ENCODE measurements at regions not wholly inside any gene's neighbourhood (a gene's known extent, or its start where the extent isn't known, plus 50 kb on each side); places are given as distances from the start of the nearest gene placed in this dataset.
"Not testable (repeated sequence)": the region's sequence is repeated elsewhere in the genome, so short reads cannot be mapped to it uniquely, and the experiment has no call there.

GRCh38 chr3:13192471-13193213, 119.4 kb upstream of the IQSEC1 start:
- DNase-seq, result no peak

- DNase-seq, result no peak
These were observed 117.8 kb upstream of the IQSEC1 start for GRCh38 chr3:13191016-13191415.

GRCh38 chr3:13190378-13190765, 117.1 kb upstream of the IQSEC1 start:
- no peak for DNase-seq

GRCh38 chr3:13189639-13190377, 116.6 kb upstream of the IQSEC1 start:
- DNase-seq, result peak; percentile 25

GRCh38 chr3:13188975-13189374, 115.7 kb upstream of the IQSEC1 start:
- no peak for DNase-seq

- DNase-seq, result no peak
These were observed 115.1 kb upstream of the IQSEC1 start for GRCh38 chr3:13188181-13188779.

GRCh38 chr3:13187593-13187992, 114.4 kb upstream of the IQSEC1 start:
- no peak for DNase-seq

- no peak for DNase-seq
These were observed 113.2 kb upstream of the IQSEC1 start for GRCh38 chr3:13186435-13186815.

- no peak for DNase-seq
These were observed 112.7 kb upstream of the IQSEC1 start for GRCh38 chr3:13185737-13186434.

GRCh38 chr3:13179582-13180210, 106.5 kb upstream of the IQSEC1 start:
- not testable (repeated sequence) for DNase-seq

GRCh38 chr3:13179181-13179580, 106.0 kb upstream of the IQSEC1 start:
- DNase-seq, result no peak

GRCh38 chr3:13178107-13178506, 104.9 kb upstream of the IQSEC1 start:
- DNase-seq, result no peak

- DNase-seq, result no peak
These were observed 104.4 kb upstream of the IQSEC1 start for GRCh38 chr3:13177641-13178040.

- DNase-seq, result no peak
These were observed 104.0 kb upstream of the IQSEC1 start for GRCh38 chr3:13177236-13177635.

GRCh38 chr3:13176445-13176844, 103.2 kb upstream of the IQSEC1 start:
- DNase-seq, result no peak

GRCh38 chr3:13174803-13175135, 101.5 kb upstream of the IQSEC1 start:
- no peak for DNase-seq

- no peak for DNase-seq
These were observed 101.0 kb upstream of the IQSEC1 start for GRCh38 chr3:13174011-13174802.

- no peak for DNase-seq
These were observed 100.0 kb upstream of the IQSEC1 start for GRCh38 chr3:13173186-13173585.

- no peak for DNase-seq
These were observed 99.4 kb upstream of the IQSEC1 start for GRCh38 chr3:13172644-13173013.

- DNase-seq, result no peak
These were observed 98.7 kb upstream of the IQSEC1 start for GRCh38 chr3:13171704-13172643.

- no peak for DNase-seq
These were observed 97.1 kb upstream of the IQSEC1 start for GRCh38 chr3:13170317-13170716.

Measured in CD4-positive, alpha-beta T cell treated with Interleukin-12 subunit alpha and Interleukin-12 subunit beta, for 1 hour (primary cell).